AG04450 (cell line): ENCODE measurements at regions not wholly inside any gene's neighbourhood (a gene's known extent, or its start where the extent isn't known, plus 50 kb on each side); places are given as distances from the start of the nearest gene placed in this dataset.

Experiments used
- CTCF ChIA-PET: fragments of 300-600, 350-600 bp; formaldehyde crosslinking; extraction: SDS; loops from one replicate; lab custom pipeline; 2022; ENCODE audit warnings: antibody characterized with exemption, inconsistent platforms; lab: Charles Lee
- POLR2A ChIA-PET: fragments of 350-600 bp; formaldehyde crosslinking; extraction: SDS; loops from one replicate; lab custom pipeline; 2021; ENCODE audit warnings: antibody characterized with exemption, inconsistent platforms; lab: Yijun Ruan, JAX
- DNase-seq: peaks from one replicate; pipeline ENCODE4 v3.0.0-alpha.2; 2011; ENCODE audit warnings: low read depth, low spot score
- H3K27ac ChIP-seq: one replicate; pipeline ENCODE4 v1.5.1; 2012; ENCODE audit warnings: low read depth, low read length, control low read depth
- H3K27me3 ChIP-seq: one replicate; pipeline ENCODE4 v1.6.0; 2012; ENCODE audit warnings: low read length; ENCODE audit not compliant: control insufficient read depth, insufficient read depth
- H3K4me3 ChIP-seq: 2 replicates; pipeline ENCODE4 v1.5.1; 2011; ENCODE audit warnings: mild to moderate bottlenecking, low read depth, low read length, control low read depth
- H3K9me3 ChIP-seq: 2 replicates; pipeline ENCODE4 v1.5.1; 2012; ENCODE audit warnings: low read length; ENCODE audit not compliant: control insufficient read depth, insufficient read depth
- CTCF ChIP-seq: IDR thresholded peaks from 2 replicates; pipeline ENCODE4 v1.5.1; 2011; ENCODE audit warnings: low read depth, low read length, control low read depth, inconsistent platforms

GRCh38 chr22:48710410-48710809 lies 1117.3 kb downstream of the BRD1 start:
- Histone ChIP-seq H3K4me3 (no peak overlapping the region), H3K27ac (no peak overlapping the region), H3K9me3 (peaks cover 96% of the 10 kb centered on the region), H3K27me3 (no peaks in the 10 kb centered on the region)
- no peak for DNase-seq
- TF ChIP-seq CTCF, result no peak
- POLR2A ChIA-PET, result no interaction called here
- CTCF ChIA-PET, result no interaction called here

GRCh38 chr22:48709976-48710375 lies 1117.7 kb downstream of the BRD1 start:
- Histone ChIP-seq H3K4me3 (no peak overlapping the region), H3K27me3 (no peaks in the 10 kb centered on the region), H3K9me3 (peaks cover 96% of the 10 kb centered on the region), H3K27ac (no peak overlapping the region)
- no peak for DNase-seq
- CTCF ChIA-PET, result no interaction called here
- POLR2A ChIA-PET, result no interaction called here
- no peak for TF ChIP-seq CTCF

GRCh38 chr22:48709453-48709852 lies 1118.2 kb downstream of the BRD1 start:
- no peak for DNase-seq
- Histone ChIP-seq H3K4me3 (no peak overlapping the region), H3K27me3 (no peaks in the 10 kb centered on the region), H3K9me3 (peaks cover 96% of the 10 kb centered on the region), H3K27ac (no peak overlapping the region)
- ChIA-PET CTCF (no interaction called here), POLR2A (no interaction called here)
- TF ChIP-seq CTCF, result no peak

GRCh38 chr22:48708558-48709245 lies 1119.0 kb downstream of the BRD1 start:
- POLR2A ChIA-PET, result no interaction called here
- Histone ChIP-seq H3K4me3 (no peak overlapping the region), H3K27ac (no peak overlapping the region), H3K27me3 (no peaks in the 10 kb centered on the region), H3K9me3 (peaks cover 96% of the 10 kb centered on the region)
- CTCF ChIA-PET, result no interaction called here
- DNase-seq, result no peak
- no peak for TF ChIP-seq CTCF

- POLR2A ChIA-PET, result no interaction called here
- Histone ChIP-seq H3K4me3 (no peak overlapping the region), H3K27ac (no peak overlapping the region), H3K9me3 (peaks cover 96% of the 10 kb centered on the region), H3K27me3 (no peaks in the 10 kb centered on the region)
- no peak for TF ChIP-seq CTCF
- no peak for DNase-seq
- CTCF ChIA-PET, result no interaction called here
These were observed 1119.7 kb downstream of the BRD1 start for GRCh38 chr22:48707763-48708557.
